BLaER1 treated with 17β-estradiol and CSF1 and Interleukin-3, amounts not matched to agents 10 nM and 100 nM (cell line): ENCODE measurements at regions not wholly inside any gene's neighbourhood (a gene's known extent, or its start where the extent isn't known, plus 50 kb on each side); places are given as distances from the start of the nearest gene placed in this dataset.

Experiments
- H3K27ac ChIP-seq, 11 experiments: shearing (Covaris generic); formaldehyde crosslinking; 2 replicates each; pipeline ENCODE4 v1.8.1; 2022
- H3K27me3 ChIP-seq, 11 experiments: shearing (Covaris generic); formaldehyde crosslinking; 2 replicates each; pipeline ENCODE4 v1.8.1; 2022
- H3K36me3 ChIP-seq, 11 experiments: shearing (Covaris generic); formaldehyde crosslinking; 2 replicates each; pipeline ENCODE4 v1.8.1; 2022
- H3K4me1 ChIP-seq, 10 experiments: shearing (Covaris generic); formaldehyde crosslinking; 2 replicates each; pipeline ENCODE4 v1.8.1; 2022
- H3K4me2 ChIP-seq, 11 experiments: shearing (Covaris generic); formaldehyde crosslinking; 2 replicates each; pipeline ENCODE4 v1.8.1; 2022
- H3K4me3 ChIP-seq, 10 experiments: shearing (Covaris generic); formaldehyde crosslinking; 2 replicates each; pipeline ENCODE4 v1.8.1; 2022
- H3K9ac ChIP-seq, 11 experiments: shearing (Covaris generic); formaldehyde crosslinking; 2 replicates each; pipeline ENCODE4 v1.8.1; 2022
- H3K9me3 ChIP-seq, 11 experiments: shearing (Covaris generic); formaldehyde crosslinking; replicated peaks in 1 of 11; 2 replicates each; pipeline ENCODE4 v1.8.1; 2022
- H4K20me1 ChIP-seq, 11 experiments: shearing (Covaris generic); formaldehyde crosslinking; 2 replicates each; pipeline ENCODE4 v1.8.1; 2022
- Cebpa-rat ChIP-seq, 11 experiments: shearing (Covaris generic); IDR thresholded peaks; 2 replicates each; pipeline ENCODE4 v1.8.1; 2022

- H3K27ac ChIP-seq: no peak overlapping the region
Measured at GRCh38 chr18:73869182-73869581, 278.5 kb downstream of the FBXO15 start.

GRCh38 chr18:73861771-73862170 is 285.9 kb downstream of the FBXO15 start:
- H3K27me3 ChIP-seq: no peaks in the 10 kb centered on the region
- no peaks in the 10 kb centered on the region for H3K36me3 ChIP-seq
- H3K4me2 ChIP-seq: peak overlapping the region; percentile 15 to 76 (median 58); a peak in 20 of 22 replicates
- TF ChIP-seq Cebpa-rat (IDR thresholded peaks at IDR 0.05): peak in 1 of 11 experiments; percentile 49; a peak in 1 of 22 replicates
- peaks cover 0 to 8% (median 0%) of the 10 kb centered on the region in 11 experiments; a peak in 2 of 22 replicates for H3K9me3 ChIP-seq
- H4K20me1 ChIP-seq: no peaks in the 10 kb centered on the region
- H3K4me3 ChIP-seq: no peak overlapping the region
- peak overlapping the region in 4 of 11 experiments; percentile 12 to 36 (median 30); a peak in 2 of 22 replicates for H3K9ac ChIP-seq
- peaks cover 10 to 32% (median 26%) of the 10 kb centered on the region in 10 experiments; a peak in 19 of 20 replicates for H3K4me1 ChIP-seq
- peak overlapping the region in 7 of 11 experiments; percentile 2 to 65 (median 56); a peak in 12 of 22 replicates for H3K27ac ChIP-seq

More at GRCh38 chr18:73869182-73869581, 278.5 kb downstream of the FBXO15 start:
- H3K4me1 ChIP-seq: no peaks in the 10 kb centered on the region
- H3K27me3 ChIP-seq: no peaks in the 10 kb centered on the region
- no peak overlapping the region for H3K4me2 ChIP-seq
- H3K9me3 ChIP-seq: peaks cover 0 to 8% (median 0%) of the 10 kb centered on the region in 11 experiments; a peak in 2 of 22 replicates
- H4K20me1 ChIP-seq: no peaks in the 10 kb centered on the region
- no peak overlapping the region for H3K9ac ChIP-seq
- H3K36me3 ChIP-seq: no peaks in the 10 kb centered on the region
- H3K4me3 ChIP-seq: no peak overlapping the region
- TF ChIP-seq Cebpa-rat (IDR thresholded peaks at IDR 0.05): no peak

GRCh38 chr18:73859837-73860397 is 287.7 kb downstream of the FBXO15 start:
- TF ChIP-seq Cebpa-rat (IDR thresholded peaks at IDR 0.05): no peak
- Histone ChIP-seq H3K4me3 (no peak overlapping the region), H3K9ac (no peak overlapping the region), H4K20me1 (no peaks in the 10 kb centered on the region), H3K4me1 (peaks cover 10 to 32% (median 26%) of the 10 kb centered on the region in 10 experiments; a peak in 19 of 20 replicates), H3K9me3 (0 out of 22 replicates have a peak, but pooled peaks cover 0 to 6% (median 0%) of the 10 kb centered on the region in 11 experiments), H3K27me3 (no peaks in the 10 kb centered on the region), H3K36me3 (no peaks in the 10 kb centered on the region), H3K27ac (no peak overlapping the region), H3K4me2 (no peak overlapping the region)

- Histone ChIP-seq H3K4me3 (no peak overlapping the region), H3K9me3 (no peaks in the 10 kb centered on the region), H3K9ac (no peak overlapping the region), H3K27me3 (no peaks in the 10 kb centered on the region), H3K27ac (no peak overlapping the region), H4K20me1 (no peaks in the 10 kb centered on the region), H3K4me2 (peak overlapping the region in 5 of 11 experiments; percentile 10 to 35 (median 23); a peak in 5 of 22 replicates), H3K4me1 (peaks cover 0 to 17% (median 11%) of the 10 kb centered on the region in 10 experiments; a peak in 12 of 20 replicates), H3K36me3 (no peaks in the 10 kb centered on the region)
- no peak for TF ChIP-seq Cebpa-rat (IDR thresholded peaks at IDR 0.05)
Measured at GRCh38 chr18:73852789-73853549, 294.7 kb downstream of the FBXO15 start.

GRCh38 chr18:73850782-73851181 is 296.9 kb downstream of the FBXO15 start:
- Histone ChIP-seq H3K9me3 (no peaks in the 10 kb centered on the region), H3K27ac (no peak overlapping the region), H4K20me1 (no peaks in the 10 kb centered on the region), H3K4me2 (no peak overlapping the region), H3K27me3 (no peaks in the 10 kb centered on the region), H3K4me1 (peaks cover 0 to 20% (median 10%) of the 10 kb centered on the region in 10 experiments; a peak in 12 of 20 replicates), H3K9ac (no peak overlapping the region), H3K36me3 (no peaks in the 10 kb centered on the region), H3K4me3 (no peak overlapping the region)
- TF ChIP-seq Cebpa-rat (IDR thresholded peaks at IDR 0.05): no peak

GRCh38 chr18:73848656-73849055 is 299.0 kb downstream of the FBXO15 start:
- Histone ChIP-seq H3K9me3 (no peaks in the 10 kb centered on the region), H3K27me3 (no peaks in the 10 kb centered on the region), H3K4me3 (no peak overlapping the region), H3K4me2 (peak overlapping the region in 2 of 11 experiments; percentile 28 to 37; a peak in 3 of 22 replicates), H3K9ac (no peak overlapping the region), H3K4me1 (peaks cover 0 to 20% (median 9%) of the 10 kb centered on the region in 10 experiments; a peak in 12 of 20 replicates), H3K27ac (no peak overlapping the region), H4K20me1 (no peaks in the 10 kb centered on the region), H3K36me3 (no peaks in the 10 kb centered on the region)
- no peak for TF ChIP-seq Cebpa-rat (IDR thresholded peaks at IDR 0.05)

- Histone ChIP-seq H3K27ac (no peak overlapping the region), H3K27me3 (no peaks in the 10 kb centered on the region), H3K4me1 (peaks cover 6 to 14% (median 8%) of the 10 kb centered on the region in 10 experiments; a peak in 11 of 20 replicates), H4K20me1 (no peaks in the 10 kb centered on the region), H3K9ac (no peak overlapping the region), H3K9me3 (no peaks in the 10 kb centered on the region), H3K4me3 (no peak overlapping the region), H3K36me3 (no peaks in the 10 kb centered on the region), H3K4me2 (no peak overlapping the region)
- TF ChIP-seq Cebpa-rat (IDR thresholded peaks at IDR 0.05): no peak
Measured at GRCh38 chr18:73843455-73843854, 304.2 kb downstream of the FBXO15 start.

GRCh38 chr18:73842795-73843394 is 304.7 kb downstream of the FBXO15 start:
- H3K9me3 ChIP-seq: no peaks in the 10 kb centered on the region
- no peak overlapping the region for H3K9ac ChIP-seq
- H3K36me3 ChIP-seq: no peaks in the 10 kb centered on the region
- peak overlapping the region in 8 of 11 experiments; percentile 3 to 64 (median 12); a peak in 12 of 22 replicates for H3K4me2 ChIP-seq
- H3K27ac ChIP-seq: no peak overlapping the region
- H3K4me3 ChIP-seq: no peak overlapping the region
- H4K20me1 ChIP-seq: no peaks in the 10 kb centered on the region
- peaks cover under 1 to 14% (median 8%) of the 10 kb centered on the region in 10 experiments; a peak in 9 of 20 replicates for H3K4me1 ChIP-seq
- H3K27me3 ChIP-seq: no peaks in the 10 kb centered on the region
- TF ChIP-seq Cebpa-rat (IDR thresholded peaks at IDR 0.05): no peak

GRCh38 chr18:73841661-73842060 is 306.0 kb downstream of the FBXO15 start:
- H4K20me1 ChIP-seq: no peaks in the 10 kb centered on the region
- no peak overlapping the region for H3K4me3 ChIP-seq
- H3K36me3 ChIP-seq: no peaks in the 10 kb centered on the region
- peaks cover 0 to 14% (median 8%) of the 10 kb centered on the region in 10 experiments; a peak in 7 of 20 replicates for H3K4me1 ChIP-seq
- H3K4me2 ChIP-seq: no peak overlapping the region; a peak in 1 of 22 replicates
- H3K27ac ChIP-seq: no peak overlapping the region
- TF ChIP-seq Cebpa-rat (IDR thresholded peaks at IDR 0.05): no peak
- no peaks in the 10 kb centered on the region for H3K9me3 ChIP-seq
- no peak overlapping the region for H3K9ac ChIP-seq
- no peaks in the 10 kb centered on the region for H3K27me3 ChIP-seq
